Sciatic nerve (tissue), 2 donors: ENCODE measurements at regions not wholly inside any gene's neighbourhood (a gene's known extent, or its start where the extent isn't known, plus 50 kb on each side); places are given as distances from the start of the nearest gene placed in this dataset.
"Not testable (repeated sequence)": the region's sequence is repeated elsewhere in the genome, so short reads cannot be mapped to it uniquely, and the experiment has no call there.

Source experiments
- ATAC-seq: fragments of 200-7000 bp; cut with Tn5 transposase; one replicate; pipeline ENCODE4 v1.9.1; 2020; ENCODE audit warnings: mild to moderate bottlenecking, moderate library complexity
- DNase-seq: peaks from one replicate; pipeline ENCODE4 v3.0.0-alpha.2; 2020; ENCODE audit warnings: low spot score
- intact Hi-C: fragments of 100-400 bp; cut with DNase I; formaldehyde crosslinking; loops from one replicate; pipeline ENCODE4 v1.14.2; 2022
- donor health status: DM: no; HTN: no; CAD: no.
- donor health status: DM: no; HTN: no; CAD: no.

- ATAC-seq, result no peak
- intact Hi-C loops, result no loop called here
- DNase-seq, result no peak
Measured at GRCh38 chr15:24733659-24734058, 58.1 kb downstream of the NPAP1 start.

DNA sequence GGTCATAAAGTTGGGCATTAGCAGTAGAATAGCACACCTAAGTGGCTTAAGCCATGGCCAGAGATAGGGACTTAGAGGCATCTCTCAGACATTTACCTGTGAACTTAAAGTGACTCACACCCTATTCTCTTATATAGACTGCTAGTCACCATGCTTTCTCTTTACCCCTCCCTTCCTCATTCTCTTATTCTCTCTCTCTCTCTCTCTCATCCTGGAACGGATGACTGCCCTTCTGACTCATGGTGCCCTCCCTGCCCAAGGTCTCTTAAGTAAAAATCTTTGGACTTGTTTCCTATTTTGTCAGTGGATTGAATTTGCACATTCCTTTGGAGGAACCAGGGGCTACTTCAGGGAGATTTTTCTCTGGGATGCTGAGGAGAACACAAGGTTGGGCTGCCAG is 58.8 kb downstream of the NPAP1 start:
- ATAC-seq (no peak), DNase-seq (no peak)
- intact Hi-C loops, result no loop called here

DNA sequence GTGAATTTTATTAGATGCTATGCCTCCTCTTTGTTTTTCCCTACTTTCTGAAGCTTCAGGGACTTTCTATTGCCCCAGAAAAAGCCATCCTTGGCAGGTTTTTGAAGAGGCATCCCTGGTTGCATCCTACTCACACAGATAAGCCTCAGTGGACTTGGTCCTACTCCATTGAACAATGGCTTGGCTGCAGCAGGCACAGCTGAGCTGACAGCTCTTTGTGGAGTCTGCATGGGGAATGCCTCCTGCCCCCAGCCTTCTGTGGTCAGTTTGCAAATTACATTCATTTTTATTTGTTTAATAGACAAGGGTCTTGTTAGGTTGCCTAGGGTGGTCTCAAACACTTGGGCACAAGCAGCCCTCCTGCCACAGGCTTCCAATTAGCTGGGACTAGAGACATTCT is 69.7 kb downstream of the NPAP1 start:
- ATAC-seq (no peak), DNase-seq (no peak)
- intact Hi-C loops, result no loop called here

- intact Hi-C loops, result no loop called here
- ATAC-seq, result no peak
- DNase-seq, result no peak
Measured at GRCh38 chr15:24746094-24746493, 70.5 kb downstream of the NPAP1 start.

DNA sequence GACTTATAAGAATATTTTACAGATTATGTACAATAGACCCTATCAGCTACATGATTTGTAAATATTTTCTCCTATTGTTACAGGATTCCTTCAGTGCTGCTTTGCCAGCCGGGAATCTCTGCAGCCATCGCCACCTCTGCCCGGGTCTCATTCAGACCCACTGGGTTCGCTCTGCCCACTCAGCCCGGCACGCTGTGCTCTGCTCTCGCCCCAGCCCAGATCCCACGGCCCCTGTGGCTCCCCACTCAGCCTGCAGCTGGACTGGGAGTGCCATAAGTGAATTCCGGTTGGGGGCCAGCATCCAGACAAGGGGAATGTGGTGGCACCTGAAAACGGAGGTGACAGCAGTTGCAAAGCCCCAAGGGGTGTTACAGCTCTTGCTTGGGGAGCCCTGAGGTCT is 71.8 kb downstream of the NPAP1 start:
- DNase-seq, result no peak
- intact Hi-C loops, result no loop called here
- ATAC-seq, result no peak

DNA sequence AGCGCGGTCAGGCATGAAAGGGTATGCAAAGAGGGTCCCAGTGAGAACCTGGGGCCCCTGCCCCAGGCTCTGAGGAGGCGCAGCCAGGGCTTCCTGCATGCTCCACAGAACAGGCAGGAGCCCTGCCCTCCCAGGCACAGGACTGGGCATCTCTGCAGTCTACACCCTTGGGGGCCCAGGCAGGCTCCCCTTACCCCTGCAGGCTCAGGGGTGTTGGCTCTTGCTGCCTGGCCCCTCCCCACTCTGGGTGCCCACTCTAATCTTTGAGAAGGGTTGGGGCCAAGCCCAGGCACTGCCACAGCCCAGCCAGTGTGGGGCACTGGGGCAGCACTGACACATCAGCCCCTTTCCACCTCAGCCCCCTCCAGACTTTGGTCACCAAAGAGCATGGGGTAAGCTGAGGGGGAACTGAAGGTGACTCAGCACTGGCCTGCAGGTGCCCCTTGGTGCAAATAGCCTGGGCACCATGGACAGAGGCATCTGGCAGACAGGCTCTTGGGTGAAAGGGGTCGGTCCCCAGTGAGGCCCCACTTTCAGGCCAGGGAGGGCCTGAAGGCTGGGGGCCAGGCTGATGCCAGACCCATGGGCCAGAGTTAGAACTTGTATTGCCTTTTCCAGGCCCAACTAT is 73.4 kb downstream of the NPAP1 start:
- intact Hi-C loops, result no loop called here
- ATAC-seq (no peak), DNase-seq (no peak)

- ATAC-seq, result no peak
- DNase-seq, result no peak
- intact Hi-C loops, result no loop called here
Measured at GRCh38 chr15:24752354-24752753, 76.8 kb downstream of the NPAP1 start.

DNA sequence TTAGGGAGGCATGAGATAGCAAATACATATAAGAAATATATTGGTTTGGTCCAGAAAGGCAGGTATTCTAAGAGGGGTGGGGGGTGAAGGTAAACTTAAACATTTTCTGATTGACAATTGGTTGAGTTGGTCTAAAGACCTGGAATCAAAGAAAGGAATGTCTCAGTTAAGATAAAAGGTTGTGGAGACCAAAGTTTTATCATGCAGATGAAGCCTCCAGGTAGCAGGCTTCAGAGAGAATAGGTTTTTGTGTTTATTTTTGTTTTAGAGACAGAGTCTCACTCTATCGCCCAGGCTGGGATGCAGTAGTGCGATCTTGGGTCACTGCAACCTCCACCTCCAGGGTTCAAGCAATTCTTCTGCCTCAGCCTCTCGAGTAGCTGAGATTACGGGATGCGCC is 80.5 kb downstream of the NPAP1 start:
- intact Hi-C loops, result no loop called here
- DNase-seq (no peak), ATAC-seq (no peak)

- intact Hi-C loops, result no loop called here
- no peak for ATAC-seq
- no peak for DNase-seq
Measured at GRCh38 chr15:24760066-24760465, 84.5 kb downstream of the NPAP1 start.

DNA sequence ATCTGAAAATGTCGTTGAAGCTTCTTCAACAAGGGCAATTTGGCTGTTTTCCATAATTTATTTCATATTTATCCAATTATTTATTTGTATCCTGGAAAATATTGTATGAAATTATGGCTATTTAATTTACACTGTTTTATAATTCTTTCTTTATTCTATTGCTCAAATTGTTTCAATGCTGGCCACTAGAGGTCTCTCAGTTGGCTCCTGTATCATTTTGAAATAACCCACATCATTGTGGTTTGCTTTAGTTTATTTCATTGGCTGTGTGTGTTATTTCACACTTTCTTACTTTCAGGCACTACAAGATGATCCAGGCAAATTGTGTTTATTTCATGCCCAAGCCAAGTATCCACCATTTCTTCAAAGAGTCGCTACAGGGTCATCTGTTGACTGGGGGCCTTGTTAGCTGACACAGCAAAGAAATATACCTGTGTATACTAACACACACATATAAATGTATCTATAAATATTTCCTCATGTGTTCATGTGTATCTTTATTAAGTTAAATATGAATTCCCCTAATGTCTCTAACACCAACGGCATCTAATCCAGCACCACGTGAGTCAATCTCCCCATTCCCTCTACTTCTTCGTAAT is 86.2 kb downstream of the NPAP1 start:
- DNase-seq (no peak), ATAC-seq (no peak)
- intact Hi-C loops, result no loop called here

GRCh38 chr15:24763891-24764290 is 88.3 kb downstream of the NPAP1 start:
- DNase-seq, result no peak
- no peak for ATAC-seq
- intact Hi-C loops, result no loop called here

- DNase-seq, result no peak
- no peak for ATAC-seq
- intact Hi-C loops, result no loop called here
Measured at GRCh38 chr15:24764375-24765171, 89.0 kb downstream of the NPAP1 start.

- intact Hi-C loops, result no loop called here
- DNase-seq, result no peak
- ATAC-seq, result no peak
Measured at GRCh38 chr15:24766511-24767133, 91.0 kb downstream of the NPAP1 start.

DNA sequence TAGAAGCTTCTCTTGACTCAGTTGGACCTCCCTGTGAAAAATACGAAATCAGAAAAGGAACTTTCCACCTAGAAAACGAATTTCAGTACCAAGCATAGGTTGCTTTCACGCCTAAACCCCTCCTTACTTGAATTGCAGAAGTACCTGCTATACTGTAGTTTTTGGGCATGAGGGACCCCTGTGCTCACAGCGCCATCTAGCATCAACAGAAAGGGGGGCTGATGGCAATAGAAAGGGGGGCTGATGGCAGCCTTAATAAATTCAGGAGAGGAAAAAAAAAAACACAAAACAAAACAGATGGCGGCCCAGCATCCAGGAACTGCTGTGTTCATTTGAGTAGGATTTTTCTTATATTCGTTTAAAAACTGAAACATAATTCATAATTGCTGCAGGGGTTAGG is 96.7 kb downstream of the NPAP1 start:
- ATAC-seq (no peak), DNase-seq (no peak)
- intact Hi-C loops, result no loop called here

DNA sequence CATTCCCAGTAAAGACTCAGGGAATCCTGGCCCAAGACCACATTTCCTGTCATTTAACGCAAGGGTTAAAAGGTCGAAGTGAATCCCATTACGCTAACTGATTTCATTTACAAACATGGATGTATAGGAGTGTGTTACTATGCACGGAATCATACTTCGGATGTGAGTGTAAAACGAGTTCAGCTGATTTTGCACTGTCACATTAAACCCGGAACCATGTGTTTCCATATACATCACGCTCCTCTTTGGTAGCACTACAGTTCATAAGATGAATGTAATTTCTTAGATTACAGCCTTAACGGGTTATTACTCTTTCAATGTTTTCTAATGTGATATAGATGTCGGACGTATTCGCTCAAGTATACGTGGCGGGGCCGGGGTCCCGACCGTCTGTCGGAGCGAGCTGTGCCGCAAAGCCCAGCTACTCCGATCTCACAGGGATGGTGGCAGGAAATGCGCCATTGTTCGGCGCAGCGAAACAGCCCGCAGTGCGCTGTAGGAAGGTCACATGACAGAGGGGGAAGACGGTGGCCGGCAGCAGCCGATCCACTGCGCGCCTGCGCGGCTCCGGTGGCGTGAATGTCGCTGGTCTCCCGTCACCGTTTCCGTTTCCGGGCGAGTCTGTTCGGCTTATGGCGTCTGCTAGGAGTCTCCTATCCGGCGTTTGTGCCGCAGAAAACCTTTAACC is 97.3 kb downstream of the NPAP1 start:
- intact Hi-C loops, result no loop called here
- DNase-seq, result peak; percentile 72
- peak; percentile 87 for ATAC-seq

DNA sequence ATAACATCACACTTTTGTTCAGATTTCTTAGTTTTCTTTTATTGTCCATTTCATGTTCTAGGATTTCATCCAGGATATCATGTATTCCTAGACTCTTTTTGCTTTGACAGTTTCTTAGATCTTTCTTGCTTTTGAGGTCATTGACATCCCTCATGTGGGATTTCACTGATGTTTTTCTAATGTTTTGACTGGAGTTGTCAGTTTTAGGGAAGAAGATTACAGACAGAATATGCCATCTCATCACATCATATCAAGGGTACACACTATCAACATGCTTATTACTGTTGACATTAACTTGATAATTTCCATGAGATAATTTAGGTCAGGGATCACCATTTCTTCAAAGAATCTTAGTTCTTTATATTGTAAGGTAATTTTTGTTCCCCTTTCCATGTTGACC is 101.7 kb downstream of the NPAP1 start:
- ATAC-seq (no peak), DNase-seq (no peak)
- intact Hi-C loops, result no loop called here

DNA sequence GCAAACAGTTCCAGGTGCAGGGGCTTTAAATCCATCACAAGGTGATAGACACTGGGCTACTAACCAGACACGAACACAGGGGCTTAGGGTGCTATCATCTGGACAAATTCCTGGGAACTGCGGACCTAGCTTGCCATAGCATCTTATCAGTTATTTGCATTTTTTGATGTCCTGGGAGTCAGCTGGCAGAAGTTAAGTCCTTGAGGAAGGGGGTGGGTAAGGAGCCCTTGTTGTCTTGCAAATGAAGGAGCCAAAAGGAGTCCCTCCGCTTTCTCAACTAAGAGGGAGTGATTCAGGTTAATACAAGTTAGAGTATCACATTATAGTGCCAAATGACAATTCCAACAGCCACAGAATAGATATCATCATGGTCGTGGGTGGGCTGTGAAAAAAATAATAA is 108.9 kb downstream of the NPAP1 start:
- ATAC-seq, result no peak
- intact Hi-C loops, result no loop called here

DNA sequence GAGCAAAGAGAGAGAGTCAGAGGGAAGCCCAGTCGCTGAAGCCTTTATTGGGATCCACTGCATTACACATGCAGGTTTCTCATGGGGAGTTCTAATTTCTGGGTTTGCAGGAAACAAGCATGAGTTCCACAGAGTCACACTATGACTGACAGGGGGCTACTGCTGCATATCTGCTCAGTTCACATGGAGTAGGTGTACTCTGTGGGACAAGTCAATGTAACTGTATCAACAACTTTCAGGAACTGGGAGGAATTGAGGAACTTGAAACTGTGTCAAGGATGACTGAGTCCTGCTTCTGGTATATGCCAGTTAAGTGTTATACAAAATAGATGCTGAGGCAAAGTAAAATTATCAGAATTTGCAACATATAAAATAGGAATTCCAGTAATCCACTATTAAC is 110.8 kb downstream of the NPAP1 start:
- intact Hi-C loops, result no loop called here

More for the DNA sequence above, 108.9 kb downstream of the NPAP1 start:
- no peak for DNase-seq

GRCh38 chr15:24802624-24803023 is 127.0 kb downstream of the NPAP1 start:
- intact Hi-C loops, ATAC-seq, DNase-seq: not testable (repeated sequence)

More for the DNA sequence above, 110.8 kb downstream of the NPAP1 start:
- no peak for DNase-seq
- ATAC-seq, result no peak
